ENCODE measurements at regions not wholly inside any gene's neighbourhood (a gene's known extent, or its start where the extent isn't known, plus 50 kb on each side); places are given as distances from the start of the nearest gene placed in this dataset.

DNA sequence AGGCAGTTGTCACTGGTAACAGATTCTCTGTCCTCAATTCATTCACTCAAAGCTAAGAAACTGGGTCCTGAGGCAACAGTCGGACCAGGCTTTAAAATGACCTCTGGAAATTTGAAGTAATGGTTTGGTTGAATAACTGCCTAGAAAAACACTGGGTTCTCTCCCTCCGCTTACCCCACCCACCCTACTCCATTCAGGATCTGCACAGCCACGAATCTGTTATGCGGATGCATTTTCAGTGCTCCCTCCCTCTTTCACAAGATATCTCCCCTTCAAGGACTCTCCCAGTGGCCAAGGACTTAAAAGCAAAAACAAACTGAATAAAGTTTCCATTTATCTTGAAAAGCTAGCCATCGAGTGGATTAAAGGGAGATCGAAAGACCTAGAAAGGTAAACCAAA is 260.2 kb upstream of the ANKRD55 start:
- Histone ChIP-seq H2AK5ac (ENCODE audit: insufficient read length, low read length) (no peak overlapping the region), H3K4me2 (ENCODE audit: insufficient read depth, insufficient read length, low read length) (no peak overlapping the region), H3T11ph (ENCODE audit: low read length) (no peak overlapping the region), H2BK5ac (ENCODE audit: insufficient read length, low read length) (no peak overlapping the region), H2AFZ (ENCODE audit: low read length) (no peak overlapping the region), H4K20me1 (ENCODE audit: control insufficient read depth, insufficient read depth, insufficient read length) (no peaks in the 10 kb centered on the region), H3K56ac (ENCODE audit: insufficient read length, low read depth, low read length) (no peak overlapping the region), H4K91ac (ENCODE audit: insufficient read length, low read depth, low read length) (no peak overlapping the region), H3K23ac (ENCODE audit: insufficient read length, low read depth, low read length) (no peak overlapping the region), H4K8ac (replicated peaks; ENCODE audit: insufficient read length, low read depth, low read length) (no peak overlapping the region), H3K14ac (ENCODE audit: insufficient read depth, low read length) (no peak overlapping the region), H2BK15ac (ENCODE audit: low read depth, low read length) (no peak overlapping the region), H3K18ac (ENCODE audit: insufficient read length, low read depth, low read length) (no peak overlapping the region), H3K9ac (ENCODE audit: extremely low read depth, insufficient read length, low read length) (no peak overlapping the region), H2BK12ac (ENCODE audit: insufficient read length, low read depth, low read length) (no peak overlapping the region), H3K27ac (ENCODE audit: insufficient read length, low read depth, low read length) (no peak overlapping the region), H3K4me1 (ENCODE audit: insufficient read depth, low read length) (no peaks in the 10 kb centered on the region; the same call in 1 of the 2 replicates), H3K23me2 (ENCODE audit: insufficient read length, low read depth, low read length, poor library complexity, severe bottlenecking) (no peaks in the 10 kb centered on the region), H2BK20ac (ENCODE audit: low read depth, low read length, poor library complexity, severe bottlenecking) (no peak overlapping the region), H4K5ac (ENCODE audit: insufficient read length, low read depth, low read length) (no peak overlapping the region), H3K27me3 (ENCODE audit: insufficient read depth, low read length) (no peaks in the 10 kb centered on the region), H3K9me3 (ENCODE audit: control insufficient read depth, low read depth, low read length) (no peaks in the 10 kb centered on the region), H3K4ac (ENCODE audit: low read depth, low read length) (no peak overlapping the region), H3K79me1 (ENCODE audit: insufficient read depth, low read depth, low read length, poor library complexity, severe bottlenecking) (no peaks in the 10 kb centered on the region), H3K79me2 (ENCODE audit: insufficient read depth, low read length) (no peaks in the 10 kb centered on the region), H2BK120ac (ENCODE audit: low read depth, low read length, poor library complexity, severe bottlenecking) (no peak overlapping the region)
- WGBS (ENCODE audit: extremely low coverage, insufficient read length, low lambda C conversion rate) = no CpG with 5 or more reads among the region's 6 CpGs
- peaks cover 4 to 5% of the 10 kb centered on the region in 2 experiments for H3K9me3 Mint-ChIP-seq
- H3K36me3 Mint-ChIP-seq (ENCODE audit: insufficient read depth in 1 of 3, low read depth in 3 of 3) = peaks cover 0 to 4% (median 3%) of the 10 kb centered on the region in 3 experiments; a peak in 5 of 7 replicates
- TF ChIP-seq, protein P1, sequence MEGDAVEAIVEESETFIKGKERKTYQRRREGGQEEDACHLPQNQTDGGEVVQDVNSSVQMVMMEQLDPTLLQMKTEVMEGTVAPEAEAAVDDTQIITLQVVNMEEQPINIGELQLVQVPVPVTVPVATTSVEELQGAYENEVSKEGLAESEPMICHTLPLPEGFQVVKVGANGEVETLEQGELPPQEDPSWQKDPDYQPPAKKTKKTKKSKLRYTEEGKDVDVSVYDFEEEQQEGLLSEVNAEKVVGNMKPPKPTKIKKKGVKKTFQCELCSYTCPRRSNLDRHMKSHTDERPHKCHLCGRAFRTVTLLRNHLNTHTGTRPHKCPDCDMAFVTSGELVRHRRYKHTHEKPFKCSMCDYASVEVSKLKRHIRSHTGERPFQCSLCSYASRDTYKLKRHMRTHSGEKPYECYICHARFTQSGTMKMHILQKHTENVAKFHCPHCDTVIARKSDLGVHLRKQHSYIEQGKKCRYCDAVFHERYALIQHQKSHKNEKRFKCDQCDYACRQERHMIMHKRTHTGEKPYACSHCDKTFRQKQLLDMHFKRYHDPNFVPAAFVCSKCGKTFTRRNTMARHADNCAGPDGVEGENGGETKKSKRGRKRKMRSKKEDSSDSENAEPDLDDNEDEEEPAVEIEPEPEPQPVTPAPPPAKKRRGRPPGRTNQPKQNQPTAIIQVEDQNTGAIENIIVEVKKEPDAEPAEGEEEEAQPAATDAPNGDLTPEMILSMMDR (conservative IDR thresholded peaks at IDR 0.05) = no peak
- H3K27ac Mint-ChIP-seq = 0 out of 7 replicates have a peak overlapping the region, but pooled peaks of 1 of the 3 experiments have one; percentile 22
- no peak for DNase-seq
- peaks cover 10 to 12% of the 10 kb centered on the region in 2 experiments for H3K4me1 Mint-ChIP-seq
- H3K4me3 Mint-ChIP-seq = no peak overlapping the region
- peaks cover 2% of the 10 kb centered on the region; the same call in 1 of the 2 replicates for H3K27me3 Mint-ChIP-seq (ENCODE audit: low read depth)

Data from H9 (cell line).